Neural cell (in vitro differentiated cells): ENCODE measurements at regions not wholly inside any gene's neighbourhood (a gene's known extent, or its start where the extent isn't known, plus 50 kb on each side); places are given as distances from the start of the nearest gene placed in this dataset.
"Not testable (repeated sequence)": the region's sequence is repeated elsewhere in the genome, so short reads cannot be mapped to it uniquely, and the experiment has no call there.

Source experiments
- H2AFZ ChIP-seq: fragments of 200-600, 300-800 bp; sonication (generic), shearing (Covaris generic); 2 replicates; pipeline ENCODE4 v1.6.0; 2014; ENCODE audit warnings: low read depth, mild to moderate bottlenecking, antibody characterized with exemption, low read length, moderate library complexity
- H3F3A ChIP-seq: fragments of 200-600 bp; shearing (Covaris generic); 2 replicates; pipeline ENCODE4 v1.6.1; 2016; ENCODE audit warnings: mild to moderate bottlenecking, moderate library complexity, mixed read lengths, antibody characterized with exemption, low read length; ENCODE audit not compliant: insufficient read depth, poor library complexity, severe bottlenecking
- H3K27ac ChIP-seq: fragments of 200-600, 300-800 bp; sonication (generic), shearing (Covaris generic); 2 replicates; pipeline ENCODE4 v1.5.1; 2014; ENCODE audit warnings: mild to moderate bottlenecking, low read length, moderate library complexity
- H3K27me3 ChIP-seq: fragments of 300-800, 200-600 bp; sonication (generic), shearing (Covaris generic); 2 replicates; pipeline ENCODE4 v1.6.0; 2014; ENCODE audit warnings: mild to moderate bottlenecking, low read depth, low read length, moderate library complexity; ENCODE audit not compliant: insufficient read depth
- H3K36me3 ChIP-seq: fragments of 300-800, 200-600 bp; sonication (generic), shearing (Covaris generic); 2 replicates; pipeline ENCODE4 v1.5.1; 2014; ENCODE audit warnings: mild to moderate bottlenecking, antibody characterized with exemption, low read length, moderate library complexity; ENCODE audit not compliant: insufficient read depth
- H3K4me2 ChIP-seq: fragments of 300-800, 200-600 bp; sonication (generic), shearing (Covaris generic); 2 replicates; pipeline ENCODE4 v1.6.0; 2014; ENCODE audit warnings: mild to moderate bottlenecking, low read length
- H3K4me3 ChIP-seq: fragments of 300-800, 200-600 bp; sonication (generic), shearing (Covaris generic); 2 replicates; pipeline ENCODE4 v1.5.1; 2014; ENCODE audit warnings: mild to moderate bottlenecking, low read length, moderate library complexity
- H3K79me2 ChIP-seq: fragments of 200-600 bp; shearing (Covaris generic); replicated peaks from 2 replicates; pipeline ENCODE4 v1.6.0; 2014; ENCODE audit warnings: mild to moderate bottlenecking, low read length, moderate library complexity; ENCODE audit not compliant: insufficient read depth
- H3K9ac ChIP-seq: fragments of 300-800, 200-600 bp; sonication (generic), shearing (Covaris generic); 2 replicates; pipeline ENCODE4 v1.6.1; 2016; ENCODE audit warnings: mild to moderate bottlenecking, low read length, mixed read lengths
- H3K9me2 ChIP-seq: fragments of 200-600 bp; shearing (Covaris generic); 2 replicates; pipeline ENCODE4 v1.6.1; 2016; ENCODE audit warnings: mild to moderate bottlenecking, low read length, mixed read lengths; ENCODE audit not compliant: insufficient read depth
- H3K9me3 ChIP-seq: fragments of 200-600, 300-800 bp; sonication (generic), shearing (Covaris generic); 2 replicates; pipeline ENCODE4 v1.6.1; 2016; ENCODE audit warnings: mild to moderate bottlenecking, mixed run types, low read length, moderate library complexity, mixed read lengths
- H4K20me1 ChIP-seq: fragments of 200-600 bp; shearing (Covaris generic); 2 replicates; pipeline ENCODE4 v1.6.1; 2016; ENCODE audit warnings: mild to moderate bottlenecking, mixed run types; ENCODE audit not compliant: insufficient read depth
- CTCF ChIP-seq: fragments of 450-650 bp; IDR thresholded peaks from 2 replicates; pipeline ENCODE4 v1.5.1; 2014; ENCODE audit warnings: antibody characterized with exemption, mild to moderate bottlenecking, moderate library complexity; ENCODE audit not compliant: poor library complexity, severe bottlenecking
- EZH2 ChIP-seq: fragments of 200-600, 300-800 bp; shearing (Covaris generic), sonication (generic); IDR thresholded peaks from 2 replicates; pipeline ENCODE4 v1.6.1; 2014; ENCODE audit warnings: antibody characterized with exemption, low read length, borderline replicate concordance, mild to moderate bottlenecking; ENCODE audit not compliant: insufficient read depth, poor library complexity, severe bottlenecking
- MXI1 ChIP-seq: fragments of 450-650 bp; conservative IDR thresholded peaks from 2 replicates; pipeline ENCODE4 v1.6.1; 2014; ENCODE audit warnings: antibody characterized with exemption, mild to moderate bottlenecking; ENCODE audit not compliant: poor library complexity, severe bottlenecking
- POLR2AphosphoS5 ChIP-seq: IDR thresholded peaks from 2 replicates; pipeline ENCODE4 v1.6.1; 2012
- RAD21 ChIP-seq: fragments of 450-650 bp; conservative IDR thresholded peaks from 2 replicates; pipeline ENCODE4 v1.6.1; 2014; ENCODE audit warnings: antibody characterized with exemption, mild to moderate bottlenecking, moderate library complexity
- REST ChIP-seq: IDR thresholded peaks from 2 replicates; pipeline ENCODE4 v1.6.1; 2012; ENCODE audit warnings: borderline replicate concordance
- SMC3 ChIP-seq: fragments of 450-650 bp; conservative IDR thresholded peaks from 2 replicates; pipeline ENCODE4 v1.6.1; 2014; ENCODE audit warnings: antibody characterized with exemption, mild to moderate bottlenecking, moderate library complexity; ENCODE audit not compliant: poor library complexity
- TAF1 ChIP-seq: IDR thresholded peaks from 2 replicates; pipeline ENCODE4 v1.6.1; 2012; ENCODE audit warnings: low read depth

GRCh38 chr16:26988186-26988585, 78.5 kb upstream of the C16orf82 start:
- H2AFZ ChIP-seq: no peak overlapping the region
- no peaks in the 10 kb centered on the region for H4K20me1 ChIP-seq
- no peaks in the 10 kb centered on the region for H3F3A ChIP-seq
- no peak overlapping the region for H3K27ac ChIP-seq
- H3K4me3 ChIP-seq: no peak overlapping the region
- TF ChIP-seq MXI1 (no peak), TAF1 (no peak), EZH2 (no peak), POLR2AphosphoS5 (no peak)
- no peaks in the 10 kb centered on the region for H3K9me3 ChIP-seq
- no peaks in the 10 kb centered on the region for H3K79me2 ChIP-seq
- H3K36me3 ChIP-seq: no peaks in the 10 kb centered on the region
- no peaks in the 10 kb centered on the region for H3K9me2 ChIP-seq
- no peak overlapping the region for H3K9ac ChIP-seq
- no peaks in the 10 kb centered on the region for H3K27me3 ChIP-seq
- no peak overlapping the region for H3K4me2 ChIP-seq

- not testable (repeated sequence) for H3K4me3 ChIP-seq, H3F3A ChIP-seq, H3K79me2 ChIP-seq, H3K27ac ChIP-seq, H3K9ac ChIP-seq, H4K20me1 ChIP-seq, H3K9me3 ChIP-seq, H3K9me2 ChIP-seq, H3K27me3 ChIP-seq, H3K4me2 ChIP-seq, H3K36me3 ChIP-seq, H2AFZ ChIP-seq
These were observed 76.2 kb upstream of the C16orf82 start for GRCh38 chr16:26990384-26991120.

GRCh38 chr16:26992666-26993349, 73.9 kb upstream of the C16orf82 start:
- no peaks in the 10 kb centered on the region for H4K20me1 ChIP-seq
- no peaks in the 10 kb centered on the region for H3K9me2 ChIP-seq
- H3K9me3 ChIP-seq: no peaks in the 10 kb centered on the region
- H3K9ac ChIP-seq: no peak overlapping the region
- H3K27ac ChIP-seq: no peak overlapping the region
- H3F3A ChIP-seq: no peaks in the 10 kb centered on the region
- no peak overlapping the region for H2AFZ ChIP-seq
- H3K4me2 ChIP-seq: no peak overlapping the region
- H3K36me3 ChIP-seq: no peaks in the 10 kb centered on the region
- H3K4me3 ChIP-seq: no peak overlapping the region
- no peak for TF ChIP-seq POLR2AphosphoS5
- no peak for TF ChIP-seq CTCF
- TF ChIP-seq SMC3: no peak
- no peak for TF ChIP-seq TAF1
- H3K27me3 ChIP-seq: no peaks in the 10 kb centered on the region
- no peaks in the 10 kb centered on the region for H3K79me2 ChIP-seq

GRCh38 chr16:26993511-26993910, 73.2 kb upstream of the C16orf82 start:
- Histone ChIP-seq H2AFZ (no peak overlapping the region), H3K36me3 (no peaks in the 10 kb centered on the region), H3K27ac (no peak overlapping the region), H3F3A (no peaks in the 10 kb centered on the region), H3K9me2 (no peaks in the 10 kb centered on the region), H3K4me2 (no peak overlapping the region), H3K4me3 (no peak overlapping the region), H4K20me1 (no peaks in the 10 kb centered on the region), H3K79me2 (no peaks in the 10 kb centered on the region), H3K27me3 (no peaks in the 10 kb centered on the region), H3K9ac (no peak overlapping the region), H3K9me3 (no peaks in the 10 kb centered on the region)
- no peak for TF ChIP-seq POLR2AphosphoS5
- no peak for TF ChIP-seq RAD21
- TF ChIP-seq MXI1: no peak
- no peak for TF ChIP-seq REST
- TF ChIP-seq SMC3: no peak
- TF ChIP-seq EZH2: no peak
- TF ChIP-seq TAF1: no peak
- TF ChIP-seq CTCF: no peak
